Fibroblast of the aortic adventitia (primary cell): ENCODE measurements at regions not wholly inside any gene's neighbourhood (a gene's known extent, or its start where the extent isn't known, plus 50 kb on each side); places are given as distances from the start of the nearest gene placed in this dataset.
"Not testable (repeated sequence)": the region's sequence is repeated elsewhere in the genome, so short reads cannot be mapped to it uniquely, and the experiment has no call there.

Source experiments
- DNase-seq: peaks from one replicate; pipeline ENCODE4 v3.0.0-alpha.2; 2010; ENCODE audit warnings: low read depth
- H3K4me3 ChIP-seq: 2 replicates; pipeline ENCODE4 v1.5.1; 2011; ENCODE audit warnings: low read depth, mild to moderate bottlenecking, control low read depth, low read length, moderate library complexity
- CTCF ChIP-seq: IDR thresholded peaks from 2 replicates; pipeline ENCODE4 v1.5.1; 2011; ENCODE audit warnings: mild to moderate bottlenecking, low read length, control low read depth, inconsistent platforms; ENCODE audit not compliant: insufficient read depth

GRCh38 chrX:107348051-107348450, 101.4 kb upstream of the FRMPD3 start:
- no peak for DNase-seq
- no peak overlapping the region for H3K4me3 ChIP-seq
- no peak for TF ChIP-seq CTCF

GRCh38 chrX:107348990-107349389, 100.5 kb upstream of the FRMPD3 start:
- no peak for TF ChIP-seq CTCF
- no peak overlapping the region for H3K4me3 ChIP-seq
- DNase-seq: no peak

- H3K4me3 ChIP-seq: no peak overlapping the region
- TF ChIP-seq CTCF: no peak
- DNase-seq: no peak
These were observed 93.9 kb upstream of the FRMPD3 start for GRCh38 chrX:107355533-107355932.

GRCh38 chrX:107360788-107361360, 88.6 kb upstream of the FRMPD3 start:
- H3K4me3 ChIP-seq: no peak overlapping the region
- no peak for DNase-seq
- TF ChIP-seq CTCF: no peak

GRCh38 chrX:107370185-107370584, 79.3 kb upstream of the FRMPD3 start:
- not testable (repeated sequence) for DNase-seq, H3K4me3 ChIP-seq

- no peak for TF ChIP-seq CTCF
- no peak overlapping the region for H3K4me3 ChIP-seq
- no peak for DNase-seq
These were observed 75.3 kb upstream of the FRMPD3 start for GRCh38 chrX:107374132-107374531.

- no peak for TF ChIP-seq CTCF
- H3K4me3 ChIP-seq: no peak overlapping the region
- no peak for DNase-seq
These were observed 74.6 kb upstream of the FRMPD3 start for GRCh38 chrX:107374831-107375230.

- not testable (repeated sequence) for H3K4me3 ChIP-seq, DNase-seq
These were observed 73.3 kb upstream of the FRMPD3 start for GRCh38 chrX:107376186-107376585.
